ENCODE measurements at regions not wholly inside any gene's neighbourhood (a gene's known extent, or its start where the extent isn't known, plus 50 kb on each side); places are given as distances from the start of the nearest gene placed in this dataset.

DNA sequence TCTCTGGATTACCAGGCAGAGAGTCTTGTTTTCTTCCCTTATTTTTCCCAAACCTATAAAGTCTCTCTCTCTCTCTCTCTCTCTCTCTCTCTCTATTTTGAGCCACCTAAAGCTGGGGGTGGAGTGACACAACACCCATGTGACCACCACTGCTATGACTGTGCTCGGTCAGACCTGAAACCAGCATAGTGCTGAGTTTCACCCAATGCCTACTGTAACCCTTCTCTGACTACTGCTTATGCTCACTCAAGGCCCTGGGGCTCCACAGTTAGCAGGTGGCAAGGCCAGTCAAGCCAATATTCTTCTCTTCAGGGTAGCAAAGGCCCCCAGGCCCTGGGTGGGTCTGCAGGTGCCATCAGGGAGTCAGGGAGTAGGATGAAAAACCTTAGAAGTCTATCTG, 114.7 kb upstream of the ARMCX2 start:
- H3K4me3 ChIP-seq (ENCODE audit: low read depth, low read length) = no peak overlapping the region

DNA sequence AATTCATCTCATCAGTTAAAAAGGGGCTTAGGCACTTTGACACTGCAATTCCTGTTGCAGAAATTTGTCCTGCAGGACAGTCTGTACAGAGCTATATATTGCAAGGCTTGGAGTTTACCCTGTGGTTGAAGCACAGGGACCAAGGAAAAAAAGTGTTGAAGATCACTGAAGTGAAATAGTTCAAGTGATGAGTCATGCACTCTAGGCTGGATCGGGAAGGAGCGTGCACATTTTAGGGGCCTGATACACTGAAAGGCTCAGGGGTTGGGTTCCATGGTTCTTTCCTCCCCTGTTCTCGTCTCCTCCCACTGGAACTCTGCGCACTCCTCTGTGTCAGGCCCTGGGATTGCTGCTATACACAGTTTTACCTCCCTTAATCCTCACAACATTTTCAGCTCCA, 104.9 kb upstream of the ARMCX2 start:
- H3K4me3 ChIP-seq (ENCODE audit: low read depth, low read length) = no peak overlapping the region
- TF ChIP-seq, protein P1, sequence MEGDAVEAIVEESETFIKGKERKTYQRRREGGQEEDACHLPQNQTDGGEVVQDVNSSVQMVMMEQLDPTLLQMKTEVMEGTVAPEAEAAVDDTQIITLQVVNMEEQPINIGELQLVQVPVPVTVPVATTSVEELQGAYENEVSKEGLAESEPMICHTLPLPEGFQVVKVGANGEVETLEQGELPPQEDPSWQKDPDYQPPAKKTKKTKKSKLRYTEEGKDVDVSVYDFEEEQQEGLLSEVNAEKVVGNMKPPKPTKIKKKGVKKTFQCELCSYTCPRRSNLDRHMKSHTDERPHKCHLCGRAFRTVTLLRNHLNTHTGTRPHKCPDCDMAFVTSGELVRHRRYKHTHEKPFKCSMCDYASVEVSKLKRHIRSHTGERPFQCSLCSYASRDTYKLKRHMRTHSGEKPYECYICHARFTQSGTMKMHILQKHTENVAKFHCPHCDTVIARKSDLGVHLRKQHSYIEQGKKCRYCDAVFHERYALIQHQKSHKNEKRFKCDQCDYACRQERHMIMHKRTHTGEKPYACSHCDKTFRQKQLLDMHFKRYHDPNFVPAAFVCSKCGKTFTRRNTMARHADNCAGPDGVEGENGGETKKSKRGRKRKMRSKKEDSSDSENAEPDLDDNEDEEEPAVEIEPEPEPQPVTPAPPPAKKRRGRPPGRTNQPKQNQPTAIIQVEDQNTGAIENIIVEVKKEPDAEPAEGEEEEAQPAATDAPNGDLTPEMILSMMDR (IDR thresholded peaks at IDR 0.05; ENCODE audit: low read depth, low read length) = no peak

More for the DNA sequence above, 114.7 kb upstream of the ARMCX2 start:
- TF ChIP-seq, protein P1 (IDR thresholded peaks at IDR 0.05; ENCODE audit: low read depth, low read length) = no peak

DNA sequence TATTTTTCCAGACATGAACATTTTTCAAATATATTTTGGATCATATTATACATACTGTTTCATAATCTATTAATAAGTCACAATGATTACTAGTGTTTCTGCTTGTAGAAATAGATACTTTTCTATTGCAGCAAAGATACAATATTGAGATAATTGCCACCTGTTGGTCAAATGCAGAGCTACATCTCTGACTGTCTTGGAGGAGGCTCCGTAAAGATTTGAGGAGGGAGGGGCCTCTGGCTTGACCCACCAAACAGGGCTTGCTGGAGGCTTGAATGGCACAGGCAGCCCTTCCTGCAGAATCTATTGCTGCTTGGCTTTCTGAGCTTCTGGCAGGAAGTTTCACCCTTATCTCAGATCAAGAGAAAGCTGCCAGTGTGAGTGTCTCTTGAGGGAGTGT, 99.3 kb upstream of the ARMCX2 start:
- TF ChIP-seq, protein P1 (IDR thresholded peaks at IDR 0.05; ENCODE audit: low read depth, low read length) = no peak
- no peak overlapping the region for H3K4me3 ChIP-seq (ENCODE audit: low read depth, low read length)

DNA sequence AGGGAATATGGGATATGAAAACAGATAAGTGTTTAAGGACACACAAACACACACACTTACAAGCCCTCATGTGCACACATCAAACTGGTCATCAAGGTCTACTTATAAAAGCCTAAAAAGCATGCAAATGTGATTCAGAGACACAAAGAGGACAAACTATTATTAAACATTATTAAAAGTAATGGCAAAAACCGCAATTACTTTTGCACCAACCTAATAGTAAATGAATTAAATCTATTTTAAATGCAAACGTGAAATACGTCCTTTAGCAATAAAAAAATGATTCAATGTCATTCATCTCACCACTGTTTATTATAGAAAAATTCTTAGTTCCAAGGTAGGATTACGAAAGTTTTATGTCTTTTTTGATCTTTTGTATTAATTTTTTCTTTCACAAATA, 91.1 kb upstream of the ARMCX2 start:
- H3K4me3 ChIP-seq (ENCODE audit: low read depth, low read length) = no peak overlapping the region

DNA sequence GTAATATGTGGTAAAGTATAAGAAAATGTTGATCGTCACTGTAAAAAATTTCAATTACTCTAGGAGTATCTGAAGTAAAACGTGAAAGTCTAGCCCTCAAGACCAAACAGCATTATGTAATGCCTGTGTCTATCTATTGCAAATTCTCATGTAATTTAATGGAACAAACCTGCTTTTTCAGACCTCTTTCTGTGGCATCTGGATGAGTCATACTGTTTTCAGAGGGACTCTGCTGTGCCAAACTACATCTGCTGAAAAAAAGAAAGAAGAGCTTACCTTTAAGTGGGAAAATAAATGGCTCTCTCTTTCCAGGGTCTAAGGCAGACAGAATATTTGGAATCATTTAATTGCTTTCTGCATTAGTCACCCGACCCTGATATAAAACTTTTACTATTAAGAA, 89.8 kb upstream of the ARMCX2 start:
- no peak overlapping the region for H3K4me3 ChIP-seq (ENCODE audit: low read depth, low read length)
- TF ChIP-seq, protein P1 (IDR thresholded peaks at IDR 0.05; ENCODE audit: low read depth, low read length) = no peak

More for the DNA sequence above, 91.1 kb upstream of the ARMCX2 start:
- TF ChIP-seq, protein P1 (IDR thresholded peaks at IDR 0.05; ENCODE audit: low read depth, low read length) = no peak

DNA sequence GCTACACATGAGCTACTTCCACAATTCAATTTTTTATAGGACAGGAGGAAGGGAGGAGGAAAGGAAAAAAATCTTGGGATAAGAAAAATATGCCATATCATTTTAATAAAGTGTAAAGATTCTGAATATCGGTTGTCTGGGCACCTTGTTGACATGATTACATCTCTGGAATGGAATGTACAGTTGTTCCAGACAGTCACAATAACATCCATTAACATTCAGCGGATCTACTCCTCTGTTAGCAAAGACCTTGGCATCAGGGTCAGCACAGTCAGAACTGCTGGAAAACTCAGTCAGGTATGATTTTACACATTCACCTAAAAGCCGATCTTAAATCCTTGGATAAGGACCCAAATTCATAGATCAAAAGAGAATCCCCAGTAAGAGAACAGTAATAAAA, 85.4 kb upstream of the ARMCX2 start:
- no peak overlapping the region for H3K4me3 ChIP-seq (ENCODE audit: low read depth, low read length)
- TF ChIP-seq, protein P1 (IDR thresholded peaks at IDR 0.05; ENCODE audit: low read depth, low read length) = no peak

DNA sequence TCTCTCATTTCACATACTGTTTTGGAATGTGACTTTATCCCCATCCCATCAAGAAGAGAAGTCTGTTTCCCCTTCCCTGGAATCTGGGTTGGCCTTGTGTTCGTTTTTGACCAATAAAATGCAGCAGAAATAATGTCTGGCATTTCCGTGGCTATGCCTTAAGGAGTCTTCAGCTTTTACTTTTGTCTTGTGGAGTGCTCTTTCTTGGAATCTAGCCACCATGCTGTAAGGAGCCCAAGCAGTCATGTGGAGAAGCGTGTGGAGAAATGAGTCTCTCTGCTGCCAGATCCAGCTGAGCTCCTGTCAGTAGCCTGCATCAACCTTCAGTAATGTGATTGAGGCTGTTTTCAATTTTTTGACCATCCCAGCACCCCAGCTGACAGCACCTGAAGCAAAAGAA, 84.4 kb upstream of the ARMCX2 start:
- TF ChIP-seq, protein P1 (IDR thresholded peaks at IDR 0.05; ENCODE audit: low read depth, low read length) = no peak
- no peak overlapping the region for H3K4me3 ChIP-seq (ENCODE audit: low read depth, low read length)

Measured in WI38 (cell line).